Ascending aorta (tissue), 2 donors: ENCODE measurements at regions not wholly inside any gene's neighbourhood (a gene's known extent, or its start where the extent isn't known, plus 50 kb on each side); places are given as distances from the start of the nearest gene placed in this dataset.
A peak's percentile ranks its signal among the peaks of the same experiment; 100 is the strongest.
"Not testable (repeated sequence)": the region's sequence is repeated elsewhere in the genome, so short reads cannot be mapped to it uniquely, and the experiment has no call there.

ENCODE experiments used
- DNase-seq, 2 donors: peaks; one replicate each; pipeline ENCODE4 v3.0.0-alpha.2; 2019; ENCODE audit warnings: low spot score in 2 of 2
- H3K27ac ChIP-seq, 2 donors: fragments of 200-600 bp; sonication (generic); one replicate each; pipeline ENCODE4 v1.5.1; 2016 to 2017; ENCODE audit warnings: mild to moderate bottlenecking in 1 of 2
- H3K27me3 ChIP-seq: fragments of 200-600 bp; sonication (generic); one replicate; pipeline ENCODE4 v1.5.1; 2017
- H3K36me3 ChIP-seq, 2 donors: fragments of 200-600 bp; sonication (generic); one replicate each; pipeline ENCODE4 v1.5.1; 2016
- H3K4me1 ChIP-seq, 2 donors: fragments of 200-600 bp; sonication (generic); one replicate each; pipeline ENCODE4 v1.5.1; 2016 to 2017; ENCODE audit warnings: mild to moderate bottlenecking in 1 of 2
- H3K4me3 ChIP-seq, 2 donors: fragments of 200-600 bp; sonication (generic); one replicate each; pipeline ENCODE4 v1.5.1; 2016 to 2017; ENCODE audit warnings: mild to moderate bottlenecking in 1 of 2
- H3K9me3 ChIP-seq, 2 donors: fragments of 200-600 bp; sonication (generic); one replicate each; pipeline ENCODE4 v1.5.1; 2016
- intact Hi-C: fragments of 100-400 bp; cut with DNase I; formaldehyde crosslinking; loops from one replicate; pipeline ENCODE4 v1.15.1; 2023
- TF ChIP-seq, protein P1 (sequence below), 3 experiments: fragments of 200-600 bp in 2 of 3; fragments of 450-650 bp in 1 of 3; sonication (generic) in 2 of 3; IDR thresholded peaks; one replicate each; pipeline ENCODE4 v1.5.1; 2016 to 2019; ENCODE audit warnings: antibody characterized with exemption in 3 of 3, mild to moderate bottlenecking in 1 of 3, moderate library complexity in 1 of 3

DNA sequence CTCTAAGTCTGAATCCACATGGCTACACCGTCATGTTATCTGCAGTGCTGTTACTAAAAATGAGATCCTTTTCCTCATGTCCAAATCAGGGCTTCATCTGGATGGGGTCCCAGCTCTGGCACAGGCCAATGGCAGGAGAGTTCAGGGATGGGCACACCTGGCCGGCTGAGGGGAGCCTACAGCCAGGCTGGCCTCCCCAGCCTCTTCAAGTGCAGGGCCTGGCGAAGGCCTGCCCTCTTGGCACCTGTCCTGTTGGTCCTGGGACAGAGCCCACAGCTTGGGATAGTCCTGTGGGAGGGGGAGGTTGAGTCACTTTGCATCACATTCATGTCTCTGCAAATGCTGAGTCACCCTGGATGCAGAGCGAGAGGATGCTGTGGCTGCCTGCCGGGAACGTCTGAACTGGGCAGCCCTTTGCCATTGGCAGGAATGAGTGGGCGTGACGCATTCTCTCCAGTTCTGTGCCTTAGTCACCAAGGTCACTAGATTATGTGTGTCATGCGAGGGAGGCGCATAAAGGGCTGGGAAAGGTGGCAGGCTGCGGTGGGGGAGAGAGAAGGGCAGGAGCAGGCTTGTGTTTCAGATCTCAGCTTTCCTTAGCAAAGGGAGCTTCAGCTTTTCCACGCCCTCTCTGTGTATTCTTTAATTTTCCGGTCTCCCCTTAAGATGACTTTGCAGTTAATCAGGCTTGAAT is 223.2 kb upstream of the ECI2 start:
- H3K4me1 ChIP-seq, result peaks cover 5 to 10% of the 10 kb centered on the region in 2 donors
- peak overlapping the region; percentile 35 to 39 for H3K4me3 ChIP-seq
- no peaks in the 10 kb centered on the region for H3K27me3 ChIP-seq
- intact Hi-C loops, result loop anchor here (2.0 to 10.0 kb wide), 4 partner anchors 42 to 646 kb away; partner anchors contain the start of genes ECI2 and RPP40
- H3K27ac ChIP-seq, result peak overlapping the region; percentile 96 to 98
- DNase-seq, result peak; percentile 94 to 99
- no peaks in the 10 kb centered on the region for H3K9me3 ChIP-seq
- TF ChIP-seq, protein P1, sequence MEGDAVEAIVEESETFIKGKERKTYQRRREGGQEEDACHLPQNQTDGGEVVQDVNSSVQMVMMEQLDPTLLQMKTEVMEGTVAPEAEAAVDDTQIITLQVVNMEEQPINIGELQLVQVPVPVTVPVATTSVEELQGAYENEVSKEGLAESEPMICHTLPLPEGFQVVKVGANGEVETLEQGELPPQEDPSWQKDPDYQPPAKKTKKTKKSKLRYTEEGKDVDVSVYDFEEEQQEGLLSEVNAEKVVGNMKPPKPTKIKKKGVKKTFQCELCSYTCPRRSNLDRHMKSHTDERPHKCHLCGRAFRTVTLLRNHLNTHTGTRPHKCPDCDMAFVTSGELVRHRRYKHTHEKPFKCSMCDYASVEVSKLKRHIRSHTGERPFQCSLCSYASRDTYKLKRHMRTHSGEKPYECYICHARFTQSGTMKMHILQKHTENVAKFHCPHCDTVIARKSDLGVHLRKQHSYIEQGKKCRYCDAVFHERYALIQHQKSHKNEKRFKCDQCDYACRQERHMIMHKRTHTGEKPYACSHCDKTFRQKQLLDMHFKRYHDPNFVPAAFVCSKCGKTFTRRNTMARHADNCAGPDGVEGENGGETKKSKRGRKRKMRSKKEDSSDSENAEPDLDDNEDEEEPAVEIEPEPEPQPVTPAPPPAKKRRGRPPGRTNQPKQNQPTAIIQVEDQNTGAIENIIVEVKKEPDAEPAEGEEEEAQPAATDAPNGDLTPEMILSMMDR (IDR thresholded peaks at IDR 0.05), result no peak
- no peaks in the 10 kb centered on the region for H3K36me3 ChIP-seq

DNA sequence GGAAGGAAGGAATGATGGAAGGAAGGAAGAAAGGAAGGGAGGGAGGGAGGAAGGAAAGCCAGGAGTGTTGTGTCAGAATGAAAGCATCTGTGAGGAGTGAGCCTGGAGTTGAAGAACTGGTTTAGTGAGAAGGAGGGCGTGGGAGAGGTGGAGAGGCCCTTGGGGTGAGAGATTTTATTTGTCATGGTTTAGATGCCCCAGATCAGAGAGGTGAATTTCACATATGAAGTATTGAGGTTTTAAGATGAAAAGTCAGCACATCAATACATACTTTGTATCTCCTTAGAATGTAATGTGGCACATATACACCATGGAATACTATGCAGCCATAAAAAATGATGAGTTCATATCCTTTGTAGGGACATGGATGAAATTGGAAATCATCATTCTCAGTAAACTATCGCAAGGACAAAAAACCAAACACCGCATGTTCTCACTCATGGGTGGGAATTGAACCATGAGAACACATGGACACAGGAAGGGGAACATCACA is 222.3 kb upstream of the ECI2 start:
- peaks cover 7 to 11% of the 10 kb centered on the region in 2 donors for H3K4me1 ChIP-seq
- H3K9me3 ChIP-seq, H3K36me3 ChIP-seq, H3K4me3 ChIP-seq, H3K27me3 ChIP-seq, H3K27ac ChIP-seq: not testable (repeated sequence)
- intact Hi-C loops, result loop anchor here (2.0 to 10.0 kb wide), 4 partner anchors 41 to 647 kb away; partner anchors contain the start of genes ECI2 and RPP40
- DNase-seq, result peak in 1 of 2 donors; percentile 11

DNA sequence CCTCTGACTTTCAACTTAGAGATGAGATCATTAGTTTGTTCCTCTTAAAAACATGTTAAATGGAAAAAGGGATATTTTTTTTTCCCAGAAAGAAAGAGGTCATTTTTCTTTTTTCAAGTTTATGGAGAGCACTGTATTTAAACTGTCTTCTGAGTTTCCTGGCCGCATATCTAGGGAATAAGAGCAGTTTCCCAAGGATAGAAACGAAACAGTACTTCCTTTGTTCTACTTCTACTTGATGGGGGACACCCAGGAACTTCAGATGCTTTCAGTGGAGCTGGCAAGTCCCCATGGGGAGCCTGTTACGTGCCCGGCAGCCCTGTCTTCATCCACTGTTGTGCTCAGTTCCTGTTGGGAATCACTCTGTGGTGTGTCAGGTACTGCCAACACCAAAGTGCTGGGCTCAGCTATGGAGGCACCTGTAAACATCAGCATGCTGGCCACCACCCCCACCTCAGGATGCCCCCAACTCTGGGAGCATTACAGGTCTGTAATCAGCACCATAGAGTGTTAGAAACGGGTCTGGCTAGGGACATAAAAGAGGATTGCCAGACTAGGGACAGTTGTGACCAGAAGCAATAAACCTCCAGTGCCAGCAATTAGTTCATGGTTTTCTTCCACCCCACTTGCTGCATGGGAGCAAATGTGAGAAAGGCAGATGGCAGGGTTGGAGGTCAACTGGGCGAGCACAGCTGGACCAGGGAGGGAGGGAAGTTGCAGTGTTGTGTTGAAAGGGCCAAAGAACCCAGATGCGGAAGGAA is 221.7 kb upstream of the ECI2 start:
- no peak overlapping the region for H3K27ac ChIP-seq

DNA sequence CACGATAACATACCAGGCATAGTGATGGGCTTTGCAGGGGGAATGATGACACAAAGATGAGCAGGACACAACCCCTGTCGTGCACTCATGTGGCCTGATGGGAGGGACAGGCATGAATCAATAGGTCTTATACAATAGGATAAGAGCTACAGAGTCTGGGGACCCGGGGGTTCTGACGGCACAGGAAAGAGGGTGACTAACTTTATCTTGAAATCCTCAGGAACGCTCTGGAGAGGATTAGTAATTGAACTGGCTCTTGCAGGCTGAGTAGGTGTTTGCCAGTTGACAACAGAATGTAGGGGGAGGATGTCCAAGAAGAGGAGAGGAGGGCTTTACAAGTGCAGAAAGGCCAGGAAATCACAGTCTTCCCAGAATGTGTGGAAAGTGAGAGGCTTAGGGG is 219.9 kb upstream of the ECI2 start:
- Histone ChIP-seq H3K4me1 (peaks cover 11 to 18% of the 10 kb centered on the region in 2 donors), H3K9me3 (no peaks in the 10 kb centered on the region), H3K4me3 (no peak overlapping the region), H3K36me3 (no peaks in the 10 kb centered on the region), H3K27me3 (no peaks in the 10 kb centered on the region), H3K27ac (no peak overlapping the region)
- TF ChIP-seq, protein P1 (IDR thresholded peaks at IDR 0.05), result no peak
- DNase-seq, result no peak
- intact Hi-C loops, result loop anchor here (5.0 to 10.0 kb wide), 3 partner anchors 218 to 650 kb away; partner anchors contain the start of genes ECI2 and RPP40

More for the DNA sequence above, 221.7 kb upstream of the ECI2 start:
- Histone ChIP-seq H3K4me3 (no peak overlapping the region), H3K9me3 (no peaks in the 10 kb centered on the region), H3K36me3 (no peaks in the 10 kb centered on the region), H3K27me3 (no peaks in the 10 kb centered on the region), H3K4me1 (peaks cover 11 to 17% of the 10 kb centered on the region in 2 donors)
- DNase-seq, result peak in 1 of 2 donors; percentile 33
- intact Hi-C loops, result loop anchor here (5.0 to 10.0 kb wide), 3 partner anchors 220 to 648 kb away; partner anchors contain the start of genes ECI2 and RPP40
- TF ChIP-seq, protein P1 (IDR thresholded peaks at IDR 0.05), result no peak

DNA sequence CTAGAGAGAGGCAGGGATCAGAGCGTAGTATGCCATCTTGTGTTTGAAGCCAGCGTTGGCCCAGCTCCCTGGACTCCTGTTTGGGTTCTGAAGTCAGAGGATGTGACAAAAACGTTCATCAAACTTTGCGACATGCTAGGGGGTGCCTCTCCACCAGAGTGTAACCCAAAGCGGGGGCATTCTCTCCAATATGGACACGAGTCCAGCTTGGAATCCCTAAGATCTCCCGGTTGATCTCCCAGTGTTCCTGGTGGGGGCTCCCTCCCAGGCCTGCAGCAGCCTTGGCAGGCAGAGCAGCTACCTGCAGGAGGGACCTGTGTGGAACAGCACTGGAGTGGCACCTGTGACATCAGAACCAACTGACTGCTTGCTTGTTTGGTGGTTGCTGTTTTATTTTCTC is 218.8 kb upstream of the ECI2 start:
- Histone ChIP-seq H3K4me3 (no peak overlapping the region), H3K36me3 (no peaks in the 10 kb centered on the region), H3K27me3 (no peaks in the 10 kb centered on the region), H3K9me3 (no peaks in the 10 kb centered on the region), H3K4me1 (peaks cover 10 to 15% of the 10 kb centered on the region in 2 donors), H3K27ac (no peak overlapping the region)
- intact Hi-C loops, result loop anchor here (5.0 to 10.0 kb wide), 5 partner anchors 253 to 651 kb away; partner anchors contain the start of genes CDYL and RPP40
- TF ChIP-seq, protein P1 (IDR thresholded peaks at IDR 0.05), result no peak
- no peak for DNase-seq
